ENCODE measurements at regions not wholly inside any gene's neighbourhood (a gene's known extent, or its start where the extent isn't known, plus 50 kb on each side); places are given as distances from the start of the nearest gene placed in this dataset.

- no peak overlapping the region for H3K27ac ChIP-seq (ENCODE audit: low read depth, low read length)
- no peaks in the 10 kb centered on the region for H3K4me1 ChIP-seq (ENCODE audit: control insufficient read depth in 1 of 2, insufficient read depth in 2 of 2, low read length in 2 of 2)
- ChIA-PET CTCF (no interaction called here), POLR2A (no interaction called here), RAD21 (ENCODE audit: low non-redundant PET in 1 of 2, low total read pairs in 2 of 2, uncharacterized antibody in 2 of 2, unreplicated experiment in 2 of 2) (no interaction called here)
- DNase-seq (ENCODE audit: low read depth, low spot score) (no peak), ATAC-seq (no peak)
- no peak for TF ChIP-seq POLR2AphosphoS5 (IDR thresholded peaks at IDR 0.05; ENCODE audit: low read depth, low read length)
- no peak for TF ChIP-seq EZH2 (IDR thresholded peaks at IDR 0.05)
- no peak for TF ChIP-seq ELF1 (IDR thresholded peaks at IDR 0.05; ENCODE audit: borderline replicate concordance, low read depth)
- TF ChIP-seq SP1 (IDR thresholded peaks at IDR 0.05; ENCODE audit: low read depth) = no peak
- TF ChIP-seq CEBPB (IDR thresholded peaks at IDR 0.05; ENCODE audit: low read depth) = no peak
- no peak overlapping the region for H3K4me2 ChIP-seq (ENCODE audit: low read length)
- H4K20me1 ChIP-seq (ENCODE audit: insufficient read depth) = no peaks in the 10 kb centered on the region
- no peaks in the 10 kb centered on the region for H3K9me2 ChIP-seq (ENCODE audit: insufficient read depth)
- peaks cover 18 to 20% of the 10 kb centered on the region in 2 experiments; a peak in 2 of 4 replicates for H3K9me3 ChIP-seq (ENCODE audit: control insufficient read depth in 1 of 2, insufficient read depth in 1 of 2, low read depth in 1 of 2, low read length in 2 of 2)
- intact Hi-C loops (cut with micrococcal nuclease) = no loop called here
- H3K27me3 ChIP-seq (ENCODE audit: insufficient read depth, low read length) = no peaks in the 10 kb centered on the region
- BruUV-seq (replicated peaks) = no TSS peak
- no peak overlapping the region for H3K4me3 ChIP-seq (replicated peaks in 1 of 2; ENCODE audit: low read depth in 1 of 2, low read length in 2 of 2)
- no peaks in the 10 kb centered on the region for H3K79me2 ChIP-seq (ENCODE audit: insufficient read depth, low read length)
- H3K36me3 ChIP-seq (ENCODE audit: control insufficient read depth in 1 of 2, insufficient read depth in 2 of 2, low read length in 2 of 2) = no peaks in the 10 kb centered on the region
- H3K9ac ChIP-seq (ENCODE audit: low read length) = no peak overlapping the region
- H2AFZ ChIP-seq (ENCODE audit: low read depth, low read length, poor library complexity, severe bottlenecking) = no peak overlapping the region
Observed at GRCh38 chr18:66271962-66272361, 331.9 kb downstream of the CDH19 start.

GRCh38 chr18:66264130-66264529 lies 339.8 kb downstream of the CDH19 start:
- no peaks in the 10 kb centered on the region for H4K20me1 ChIP-seq (ENCODE audit: insufficient read depth)
- H3K9ac ChIP-seq (ENCODE audit: low read length) = no peak overlapping the region
- no peak overlapping the region for H3K27ac ChIP-seq (ENCODE audit: low read depth, low read length)
- H3K79me2 ChIP-seq (ENCODE audit: insufficient read depth, low read length) = no peaks in the 10 kb centered on the region
- no peak overlapping the region for H3K4me2 ChIP-seq (ENCODE audit: low read length)
- POLR2A ChIA-PET = no interaction called here
- ATAC-seq (no peak), DNase-seq (ENCODE audit: low read depth, low spot score) (no peak)
- CTCF ChIA-PET = no interaction called here
- peaks cover 15 to 19% of the 10 kb centered on the region in 2 experiments; a peak in 3 of 4 replicates for H3K9me3 ChIP-seq (ENCODE audit: control insufficient read depth in 1 of 2, insufficient read depth in 1 of 2, low read depth in 1 of 2, low read length in 2 of 2)
- H3K4me3 ChIP-seq (replicated peaks in 1 of 2; ENCODE audit: low read depth in 1 of 2, low read length in 2 of 2) = no peak overlapping the region
- intact Hi-C loops (cut with micrococcal nuclease) = no loop called here
- H3K27me3 ChIP-seq (ENCODE audit: insufficient read depth, low read length) = no peaks in the 10 kb centered on the region
- BruUV-seq (replicated peaks) = no TSS peak
- RAD21 ChIA-PET (ENCODE audit: low non-redundant PET in 1 of 2, low total read pairs in 2 of 2, uncharacterized antibody in 2 of 2, unreplicated experiment in 2 of 2) = no interaction called here
- no peak overlapping the region for H2AFZ ChIP-seq (ENCODE audit: low read depth, low read length, poor library complexity, severe bottlenecking)
- no peaks in the 10 kb centered on the region for H3K36me3 ChIP-seq (ENCODE audit: control insufficient read depth in 1 of 2, insufficient read depth in 2 of 2, low read length in 2 of 2)
- H3K9me2 ChIP-seq (ENCODE audit: insufficient read depth) = no peaks in the 10 kb centered on the region
- H3K4me1 ChIP-seq (ENCODE audit: control insufficient read depth in 1 of 2, insufficient read depth in 2 of 2, low read length in 2 of 2) = no peaks in the 10 kb centered on the region
- TF ChIP-seq ZNF274 (IDR thresholded peaks at IDR 0.05; ENCODE audit: low read depth, low read length) (no peak), FOSL1 (IDR thresholded peaks at IDR 0.05; ENCODE audit: low read depth) (no peak), TCF7L2 (IDR thresholded peaks at IDR 0.05; ENCODE audit: borderline replicate concordance, extremely low read depth, insufficient read depth, insufficient read length) (no peak), SIN3A (IDR thresholded peaks at IDR 0.05; ENCODE audit: low read depth) (no peak), REST (IDR thresholded peaks at IDR 0.05; ENCODE audit: low read depth) (no peak), ATF3 (IDR thresholded peaks at IDR 0.05) (no peak), YY1 (IDR thresholded peaks at IDR 0.05; ENCODE audit: extremely low read depth, insufficient replicate concordance, low read depth, low read length) (no peak), CEBPB (IDR thresholded peaks at IDR 0.05; ENCODE audit: low read depth) (no peak), EZH2phosphoT487 (IDR thresholded peaks at IDR 0.05; ENCODE audit: borderline replicate concordance) (no peak), SRF (IDR thresholded peaks at IDR 0.05; ENCODE audit: low read depth) (no peak), CTCF (IDR thresholded peaks at IDR 0.05 in 2 of 3, conservative IDR thresholded peaks at IDR 0.05 in 1 of 3; ENCODE audit: borderline replicate concordance in 1 of 3, insufficient read depth in 1 of 3, low read depth in 2 of 3, low read length in 2 of 3) (no peak), ELF1 (IDR thresholded peaks at IDR 0.05; ENCODE audit: borderline replicate concordance, low read depth) (no peak), RAD21 (IDR thresholded peaks at IDR 0.05; ENCODE audit: low read depth) (no peak), SP1 (IDR thresholded peaks at IDR 0.05; ENCODE audit: low read depth) (no peak), EGR1 (IDR thresholded peaks at IDR 0.05; ENCODE audit: low read depth) (no peak)

All from HCT116 (cell line).